IMR-90 (cell line): ENCODE measurements at regions not wholly inside any gene's neighbourhood (a gene's known extent, or its start where the extent isn't known, plus 50 kb on each side); places are given as distances from the start of the nearest gene placed in this dataset.

ENCODE experiments used
- ATAC-seq: fragments of 200-7000 bp; cut with Tn5 transposase; 2 replicates; pipeline ENCODE4 v1.9.1; 2020; ENCODE audit warnings: low read depth, mild to moderate bottlenecking, moderate library complexity
- BruUV-seq: library from RNA; stranded (reverse); fragments of 400-500 nt; replicated peaks from 2 replicates; lab custom pipeline; 2021; lab: Mats Ljungman, UMichigan
- CTCF ChIA-PET: fragments of 300-600 bp; formaldehyde crosslinking; extraction: SDS; loops from one replicate; lab custom pipeline; 2021; ENCODE audit warnings: antibody characterized with exemption; lab: Yijun Ruan, JAX
- POLR2A ChIA-PET: fragments of 300-600 bp; sonication (Branson Sonifier 250); formaldehyde crosslinking; loops from one replicate; lab custom pipeline; 2022; ENCODE audit warnings: antibody characterized with exemption; ENCODE audit not compliant: unreplicated experiment; lab: Charles Lee
- DNase-seq: peaks from one replicate; pipeline ENCODE4 v3.0.0; 2013
- H2AFZ ChIP-seq: replicated peaks from 2 replicates; pipeline ENCODE3; 2013; ENCODE audit warnings: low read length, mild to moderate bottlenecking; ENCODE audit not compliant: poor library complexity
- H2AK5ac ChIP-seq: 2 replicates; pipeline ENCODE4 v1.6.1; 2013; ENCODE audit warnings: low read depth, low read length, inconsistent platforms
- H2AK9ac ChIP-seq: replicated peaks from 2 replicates; pipeline ENCODE3; 2013; ENCODE audit warnings: mild to moderate bottlenecking, low read depth, low read length, moderate library complexity; ENCODE audit not compliant: poor library complexity
- H2BK120ac ChIP-seq: 2 replicates; pipeline ENCODE4 v1.6.1; 2013; ENCODE audit warnings: low read depth, low read length, inconsistent platforms
- H2BK15ac ChIP-seq: 3 replicates; pipeline ENCODE4 v1.6.1; 2013; ENCODE audit warnings: low read depth, low read length, inconsistent platforms
- H2BK20ac ChIP-seq: 2 replicates; pipeline ENCODE4 v1.6.1; 2013; ENCODE audit warnings: low read depth, mild to moderate bottlenecking, inconsistent platforms, low read length, moderate library complexity
- H2BK5ac ChIP-seq: 2 replicates; pipeline ENCODE4 v1.6.1; 2013; ENCODE audit warnings: mild to moderate bottlenecking, low read depth, low read length, inconsistent platforms; ENCODE audit not compliant: poor library complexity, severe bottlenecking
- H3K14ac ChIP-seq: replicated peaks from 2 replicates; pipeline ENCODE4 v1.6.1; 2013; ENCODE audit warnings: low read depth, low read length, inconsistent platforms
- H3K18ac ChIP-seq: 2 replicates; pipeline ENCODE4 v1.6.1; 2013; ENCODE audit warnings: low read depth, low read length, control low read depth
- H3K23ac ChIP-seq: 2 replicates; pipeline ENCODE4 v1.6.1; 2013; ENCODE audit warnings: low read depth, low read length, inconsistent platforms
- H3K27ac ChIP-seq: 2 replicates; pipeline ENCODE4 v1.5.1; 2013; ENCODE audit warnings: mild to moderate bottlenecking, control low read depth, low read length; ENCODE audit not compliant: insufficient read depth
- H3K27me3 ChIP-seq: 2 replicates; pipeline ENCODE4 v1.6.1; 2013; ENCODE audit warnings: low read length; ENCODE audit not compliant: control insufficient read depth, insufficient read depth
- H3K36me3 ChIP-seq: 2 replicates; pipeline ENCODE4 v1.6.1; 2013; ENCODE audit warnings: low read length, mixed read lengths; ENCODE audit not compliant: control insufficient read depth, insufficient read depth
- H3K4ac ChIP-seq: 2 replicates; pipeline ENCODE4 v1.6.1; 2013; ENCODE audit warnings: low read depth, low read length, inconsistent platforms
- H3K4me1 ChIP-seq: 2 replicates; pipeline ENCODE4 v1.6.1; 2013; ENCODE audit warnings: low read length, mixed read lengths; ENCODE audit not compliant: control insufficient read depth, insufficient read depth
- H3K4me2 ChIP-seq: 2 replicates; pipeline ENCODE4 v1.6.1; 2013; ENCODE audit warnings: low read depth, mild to moderate bottlenecking, control low read depth, low read length, moderate library complexity
- H3K4me3 ChIP-seq: 2 replicates; pipeline ENCODE4 v1.5.1; 2013; ENCODE audit warnings: low read depth, mild to moderate bottlenecking, control low read depth, low read length, moderate library complexity; ENCODE audit not compliant: insufficient read depth
- H3K56ac ChIP-seq: 2 replicates; pipeline ENCODE4 v1.6.1; 2013; ENCODE audit warnings: low read length, inconsistent platforms; ENCODE audit not compliant: insufficient read depth; ENCODE audit errors: extremely low read depth
- H3K79me1 ChIP-seq, 2 experiments: 2 replicates each; pipeline ENCODE4 v1.6.1; 2013; ENCODE audit warnings: low read length in 2 of 2, inconsistent platforms in 1 of 2, low read depth in 1 of 2
- H3K9ac ChIP-seq: 2 replicates; pipeline ENCODE4 v1.6.1; 2013; ENCODE audit warnings: low read depth, low read length, control low read depth
- H3K9me1 ChIP-seq: 2 replicates; pipeline ENCODE4 v1.6.1; 2013; ENCODE audit warnings: low read length, inconsistent platforms; ENCODE audit not compliant: insufficient read depth
- H3K9me3 ChIP-seq: 2 replicates; pipeline ENCODE4 v1.6.1; 2013; ENCODE audit warnings: low read length; ENCODE audit not compliant: control insufficient read depth, insufficient read depth
- H4K20me1 ChIP-seq: 2 replicates; pipeline ENCODE4 v1.6.1; 2013; ENCODE audit warnings: low read length, inconsistent platforms; ENCODE audit not compliant: insufficient read depth
- H4K5ac ChIP-seq: 2 replicates; pipeline ENCODE4 v1.6.1; 2013; ENCODE audit warnings: mild to moderate bottlenecking, low read depth, low read length, control low read depth
- H4K8ac ChIP-seq, 2 experiments: 2 replicates each; pipeline ENCODE4 v1.6.1; 2013; ENCODE audit warnings: low read depth in 2 of 2, low read length in 2 of 2, control low read depth in 1 of 2, inconsistent platforms in 1 of 2
- H4K91ac ChIP-seq: 2 replicates; pipeline ENCODE4 v1.6.1; 2013; ENCODE audit warnings: low read depth, low read length, inconsistent platforms; ENCODE audit not compliant: insufficient read depth
- FOS ChIP-seq: fragments of 150-350 bp; IDR thresholded peaks from 2 replicates; pipeline ENCODE4 v1.6.1; 2016; ENCODE audit warnings: low read depth, low read length
- MAZ ChIP-seq: IDR thresholded peaks from 2 replicates; pipeline ENCODE4 v1.6.1; 2012; ENCODE audit warnings: low read depth, mild to moderate bottlenecking, low read length, improper control_type of control experiment, moderate library complexity, borderline replicate concordance
- MXI1 ChIP-seq: IDR thresholded peaks from 2 replicates; pipeline ENCODE4 v1.6.1; 2012; ENCODE audit warnings: low read depth, mild to moderate bottlenecking, low read length, moderate library complexity, borderline replicate concordance
- NFE2L2 ChIP-seq: fragments of 150-350 bp; IDR thresholded peaks from 2 replicates; pipeline ENCODE4 v1.6.1; 2016; ENCODE audit warnings: low read depth, mild to moderate bottlenecking, low read length
- POLR2A ChIP-seq: IDR thresholded peaks from 2 replicates; pipeline ENCODE4 v1.6.1; 2012; ENCODE audit warnings: mild to moderate bottlenecking, low read depth, low read length
- RAD21 ChIP-seq: IDR thresholded peaks from 2 replicates; pipeline ENCODE4 v1.6.1; 2012; ENCODE audit warnings: low read length, improper control_type of control experiment
- RCOR1 ChIP-seq: IDR thresholded peaks from 2 replicates; pipeline ENCODE4 v1.6.1; 2012; ENCODE audit warnings: mild to moderate bottlenecking, low read length, improper control_type of control experiment; ENCODE audit not compliant: insufficient replicate concordance
- RFX5 ChIP-seq: IDR thresholded peaks from 2 replicates; pipeline ENCODE4 v1.8.0; 2012; ENCODE audit warnings: low read depth, mild to moderate bottlenecking, low read length, moderate library complexity
- SMC3 ChIP-seq: fragments of 150-350 bp; IDR thresholded peaks from 2 replicates; pipeline ENCODE4 v1.6.1; 2016; ENCODE audit warnings: low read depth, mild to moderate bottlenecking, antibody characterized with exemption, low read length, moderate library complexity
- WGBS, 2 experiments: methylation state at CpG; one replicate each; pipeline versions ENCODE4 v1.1.5 to v1.1.7; 2013; ENCODE audit warnings: missing lambda C conversion rate in 2 of 2; ENCODE audit not compliant: insufficient read length in 1 of 2; ENCODE audit errors: extremely low coverage in 2 of 2; 5-methylcytosine and 5-hydroxymethylcytosine counted together
- dilution Hi-C: fragments of 300-500 bp; cut with HindIII; formaldehyde crosslinking; loops from one replicate; pipeline ENCODE4 v1.14.3; 2018; ENCODE audit warnings: low sequenced_read_pairs; ENCODE audit not compliant: unreplicated experiment
- in situ Hi-C: fragments of 300-500 bp; cut with MboI; formaldehyde crosslinking; loops from 3 replicates; pipeline ENCODE4 v1.14.3; 2019; ENCODE audit warnings: low sequenced_read_pairs, inconsistent platforms, mixed read lengths
- intact Hi-C: fragments of 100-400 bp; cut with micrococcal nuclease; formaldehyde crosslinking; loops from 2 replicates; pipeline ENCODE4 v1.10.0; 2022
- TF ChIP-seq, protein P1 (sequence below): fragments of 150-350 bp; IDR thresholded peaks from 2 replicates; pipeline ENCODE4 v1.6.1; 2016; ENCODE audit warnings: low read depth, mild to moderate bottlenecking, low read length, moderate library complexity, borderline replicate concordance
- TF ChIP-seq, protein P2 (sequence below): fragments of 150-350 bp; IDR thresholded peaks from 2 replicates; pipeline ENCODE4 v1.6.1; 2017; ENCODE audit warnings: mild to moderate bottlenecking, antibody characterized with exemption, low read length, low read depth
- TF ChIP-seq, protein P3 (sequence below): conservative IDR thresholded peaks from 2 replicates; pipeline ENCODE4 v1.5.1; 2012; ENCODE audit warnings: mild to moderate bottlenecking, low read depth, low read length, improper control_type of control experiment

- in situ Hi-C loops (loop anchor here (25.0 kb wide), 1 partner anchor 981 kb away; no protein-coding TSS in a partner anchor), intact Hi-C loops (no loop called here), dilution Hi-C loops (no loop called here)
- BruUV-seq, result no TSS peak
- Histone ChIP-seq H3K9ac (no peak overlapping the region), H3K4me2 (no peak overlapping the region), H2AK5ac (no peak overlapping the region), H3K4ac (no peak overlapping the region), H4K5ac (no peak overlapping the region), H2BK5ac (no peak overlapping the region), H3K79me1 (no peaks in the 10 kb centered on the region), H3K27ac (no peak overlapping the region), H2AFZ (no peak overlapping the region), H3K9me3 (no peaks in the 10 kb centered on the region), H3K27me3 (no peaks in the 10 kb centered on the region), H2AK9ac (no peak overlapping the region), H2BK120ac (no peak overlapping the region), H3K18ac (no peak overlapping the region), H3K56ac (no peak overlapping the region), H4K91ac (no peak overlapping the region), H3K4me1 (no peaks in the 10 kb centered on the region), H3K36me3 (no peaks in the 10 kb centered on the region), H3K9me1 (no peaks in the 10 kb centered on the region), H3K14ac (no peak overlapping the region), H4K8ac (no peak overlapping the region), H4K20me1 (no peaks in the 10 kb centered on the region), H2BK20ac (no peak overlapping the region), H3K4me3 (no peak overlapping the region), H3K23ac (no peak overlapping the region), H2BK15ac (no peak overlapping the region)
- 0% methylated on average over 1 of the region's 2 CpGs; no CpG with 5 or more reads in 1 of the 2 experiments for WGBS, 2 experiments
- DNase-seq (no peak), ATAC-seq (no peak)
- POLR2A ChIA-PET, result no interaction called here
- no peak for TF ChIP-seq RAD21
- TF ChIP-seq RCOR1, result no peak
- TF ChIP-seq, protein P1, sequence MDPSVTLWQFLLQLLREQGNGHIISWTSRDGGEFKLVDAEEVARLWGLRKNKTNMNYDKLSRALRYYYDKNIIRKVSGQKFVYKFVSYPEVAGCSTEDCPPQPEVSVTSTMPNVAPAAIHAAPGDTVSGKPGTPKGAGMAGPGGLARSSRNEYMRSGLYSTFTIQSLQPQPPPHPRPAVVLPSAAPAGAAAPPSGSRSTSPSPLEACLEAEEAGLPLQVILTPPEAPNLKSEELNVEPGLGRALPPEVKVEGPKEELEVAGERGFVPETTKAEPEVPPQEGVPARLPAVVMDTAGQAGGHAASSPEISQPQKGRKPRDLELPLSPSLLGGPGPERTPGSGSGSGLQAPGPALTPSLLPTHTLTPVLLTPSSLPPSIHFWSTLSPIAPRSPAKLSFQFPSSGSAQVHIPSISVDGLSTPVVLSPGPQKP, result no peak
- TF ChIP-seq, protein P2, sequence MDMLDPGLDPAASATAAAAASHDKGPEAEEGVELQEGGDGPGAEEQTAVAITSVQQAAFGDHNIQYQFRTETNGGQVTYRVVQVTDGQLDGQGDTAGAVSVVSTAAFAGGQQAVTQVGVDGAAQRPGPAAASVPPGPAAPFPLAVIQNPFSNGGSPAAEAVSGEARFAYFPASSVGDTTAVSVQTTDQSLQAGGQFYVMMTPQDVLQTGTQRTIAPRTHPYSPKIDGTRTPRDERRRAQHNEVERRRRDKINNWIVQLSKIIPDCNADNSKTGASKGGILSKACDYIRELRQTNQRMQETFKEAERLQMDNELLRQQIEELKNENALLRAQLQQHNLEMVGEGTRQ, result no peak
- TF ChIP-seq NFE2L2, result no peak
- TF ChIP-seq MAZ, result no peak
- TF ChIP-seq RFX5, result no peak
- TF ChIP-seq, protein P3, sequence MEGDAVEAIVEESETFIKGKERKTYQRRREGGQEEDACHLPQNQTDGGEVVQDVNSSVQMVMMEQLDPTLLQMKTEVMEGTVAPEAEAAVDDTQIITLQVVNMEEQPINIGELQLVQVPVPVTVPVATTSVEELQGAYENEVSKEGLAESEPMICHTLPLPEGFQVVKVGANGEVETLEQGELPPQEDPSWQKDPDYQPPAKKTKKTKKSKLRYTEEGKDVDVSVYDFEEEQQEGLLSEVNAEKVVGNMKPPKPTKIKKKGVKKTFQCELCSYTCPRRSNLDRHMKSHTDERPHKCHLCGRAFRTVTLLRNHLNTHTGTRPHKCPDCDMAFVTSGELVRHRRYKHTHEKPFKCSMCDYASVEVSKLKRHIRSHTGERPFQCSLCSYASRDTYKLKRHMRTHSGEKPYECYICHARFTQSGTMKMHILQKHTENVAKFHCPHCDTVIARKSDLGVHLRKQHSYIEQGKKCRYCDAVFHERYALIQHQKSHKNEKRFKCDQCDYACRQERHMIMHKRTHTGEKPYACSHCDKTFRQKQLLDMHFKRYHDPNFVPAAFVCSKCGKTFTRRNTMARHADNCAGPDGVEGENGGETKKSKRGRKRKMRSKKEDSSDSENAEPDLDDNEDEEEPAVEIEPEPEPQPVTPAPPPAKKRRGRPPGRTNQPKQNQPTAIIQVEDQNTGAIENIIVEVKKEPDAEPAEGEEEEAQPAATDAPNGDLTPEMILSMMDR, result no peak
- TF ChIP-seq SMC3, result no peak
- TF ChIP-seq MXI1, result no peak
- TF ChIP-seq FOS, result no peak
- no peak for TF ChIP-seq POLR2A
- CTCF ChIA-PET, result no interaction called here
These were observed 362.3 kb upstream of the KIF2A start for GRCh38 chr5:61943713-61944112.
